H9 (cell line): ENCODE measurements at regions not wholly inside any gene's neighbourhood (a gene's known extent, or its start where the extent isn't known, plus 50 kb on each side); places are given as distances from the start of the nearest gene placed in this dataset.

ENCODE experiments used
- DNase-seq: peaks from one replicate; pipeline ENCODE4 v3.0.0-alpha.2; 2017
- H2AFZ ChIP-seq: one replicate; pipeline ENCODE4 v1.6.1; 2013; ENCODE audit warnings: mild to moderate bottlenecking, low read length, control low read depth, moderate library complexity
- H2AK5ac ChIP-seq: 2 replicates; pipeline ENCODE4 v1.6.1; 2013; ENCODE audit warnings: low read length, control low read depth, mixed read lengths; ENCODE audit not compliant: insufficient read length
- H2BK120ac ChIP-seq: one replicate; pipeline ENCODE4 v1.6.1; 2013; ENCODE audit warnings: low read depth, mild to moderate bottlenecking, low read length, control low read depth, inconsistent platforms; ENCODE audit not compliant: poor library complexity, severe bottlenecking
- H2BK12ac ChIP-seq: 2 replicates; pipeline ENCODE4 v1.6.1; 2013; ENCODE audit warnings: low read length, control low read depth, mixed read lengths, low read depth; ENCODE audit not compliant: insufficient read length
- H2BK15ac ChIP-seq: 2 replicates; pipeline ENCODE4 v1.6.1; 2013; ENCODE audit warnings: low read depth, low read length, control low read depth
- H2BK20ac ChIP-seq: one replicate; pipeline ENCODE4 v1.6.1; 2013; ENCODE audit warnings: low read depth, mild to moderate bottlenecking, low read length, control low read depth, inconsistent platforms; ENCODE audit not compliant: poor library complexity, severe bottlenecking
- H2BK5ac ChIP-seq: 2 replicates; pipeline ENCODE4 v1.6.1; 2013; ENCODE audit warnings: low read length, control low read depth, mixed read lengths; ENCODE audit not compliant: insufficient read length
- H3K14ac ChIP-seq: 2 replicates; pipeline ENCODE4 v1.6.1; 2013; ENCODE audit warnings: low read length, control low read depth; ENCODE audit not compliant: insufficient read depth
- H3K18ac ChIP-seq: 2 replicates; pipeline ENCODE4 v1.6.1; 2013; ENCODE audit warnings: low read depth, mild to moderate bottlenecking, mixed read lengths, low read length, control low read depth; ENCODE audit not compliant: insufficient read length
- H3K23ac ChIP-seq: 2 replicates; pipeline ENCODE4 v1.6.1; 2013; ENCODE audit warnings: low read length, control low read depth, mixed read lengths, low read depth; ENCODE audit not compliant: insufficient read length
- H3K23me2 ChIP-seq: 2 replicates; pipeline ENCODE4 v1.6.1; 2013; ENCODE audit warnings: low read depth, mild to moderate bottlenecking, mixed read lengths, low read length, control low read depth; ENCODE audit not compliant: insufficient read length, poor library complexity, severe bottlenecking
- H3K27ac ChIP-seq: 2 replicates; pipeline ENCODE4 v1.5.1; 2013; ENCODE audit warnings: low read length, control low read depth, mixed read lengths, low read depth; ENCODE audit not compliant: insufficient read length
- H3K27me3 ChIP-seq: 2 replicates; pipeline ENCODE4 v1.6.1; 2013; ENCODE audit warnings: low read length, control low read depth, inconsistent platforms; ENCODE audit not compliant: insufficient read depth
- H3K4ac ChIP-seq: 2 replicates; pipeline ENCODE4 v1.6.1; 2013; ENCODE audit warnings: low read depth, mild to moderate bottlenecking, control low read depth, inconsistent platforms, low read length, moderate library complexity
- H3K4me1 ChIP-seq: 2 replicates; pipeline ENCODE4 v1.6.1; 2013; ENCODE audit warnings: low read length, control low read depth, inconsistent platforms; ENCODE audit not compliant: insufficient read depth
- H3K4me2 ChIP-seq: 2 replicates; pipeline ENCODE4 v1.6.1; 2013; ENCODE audit warnings: low read length, control low read depth, mixed read lengths; ENCODE audit not compliant: insufficient read length, insufficient read depth
- H3K56ac ChIP-seq: 2 replicates; pipeline ENCODE4 v1.6.1; 2013; ENCODE audit warnings: low read depth, mild to moderate bottlenecking, mixed read lengths, low read length, control low read depth; ENCODE audit not compliant: insufficient read length
- H3K79me1 ChIP-seq: 2 replicates; pipeline ENCODE4 v1.6.1; 2013; ENCODE audit warnings: low read depth, mild to moderate bottlenecking, moderate library complexity, low read length, control low read depth, inconsistent platforms; ENCODE audit not compliant: insufficient read depth, poor library complexity, severe bottlenecking
- H3K79me2 ChIP-seq: 2 replicates; pipeline ENCODE4 v1.6.1; 2013; ENCODE audit warnings: low read length, control low read depth, inconsistent platforms; ENCODE audit not compliant: insufficient read depth
- H3K9ac ChIP-seq: 2 replicates; pipeline ENCODE4 v1.6.1; 2013; ENCODE audit warnings: low read length, control low read depth, mixed read lengths; ENCODE audit not compliant: insufficient read length; ENCODE audit errors: extremely low read depth
- H3K9me3 ChIP-seq: one replicate; pipeline ENCODE4 v1.6.1; 2013; ENCODE audit warnings: low read depth, low read length, inconsistent platforms; ENCODE audit not compliant: control insufficient read depth
- H3T11ph ChIP-seq: one replicate; pipeline ENCODE4 v1.6.1; 2013; ENCODE audit warnings: mild to moderate bottlenecking, low read length, control low read depth, inconsistent platforms
- H4K20me1 ChIP-seq: one replicate; pipeline ENCODE4 v1.6.1; 2013; ENCODE audit not compliant: control insufficient read depth, insufficient read length, insufficient read depth
- H4K5ac ChIP-seq: 2 replicates; pipeline ENCODE4 v1.6.1; 2013; ENCODE audit warnings: low read depth, mild to moderate bottlenecking, mixed read lengths, low read length, control low read depth; ENCODE audit not compliant: insufficient read length
- H4K8ac ChIP-seq: replicated peaks from 2 replicates; pipeline ENCODE4 v1.6.1; 2013; ENCODE audit warnings: low read length, control low read depth, mixed read lengths, low read depth; ENCODE audit not compliant: insufficient read length
- H4K91ac ChIP-seq: 2 replicates; pipeline ENCODE4 v1.6.1; 2013; ENCODE audit warnings: low read depth, mild to moderate bottlenecking, moderate library complexity, mixed read lengths, low read length, control low read depth; ENCODE audit not compliant: insufficient read length
- H3K27ac Mint-ChIP-seq, 3 experiments: 2 replicates in 2 of 3; 3 replicates in 1 of 3; pipeline ENCODE4 v1.8.0; 2020 to 2021; ENCODE audit warnings: mixed read lengths in 3 of 3, mild to moderate bottlenecking in 1 of 3, moderate library complexity in 1 of 3
- H3K27me3 Mint-ChIP-seq: 2 replicates; pipeline ENCODE4 v1.8.0; 2021; ENCODE audit warnings: low read depth, mild to moderate bottlenecking, moderate library complexity, mixed read lengths
- H3K36me3 Mint-ChIP-seq, 3 experiments: 2 replicates in 2 of 3; 3 replicates in 1 of 3; pipeline ENCODE4 v1.8.0; 2020 to 2021; ENCODE audit warnings: low read depth in 3 of 3, mixed read lengths in 3 of 3; ENCODE audit not compliant: insufficient read depth in 1 of 3
- H3K4me1 Mint-ChIP-seq, 2 experiments: 2 replicates each; pipeline ENCODE4 v1.8.0; 2020; ENCODE audit warnings: mixed read lengths in 2 of 2
- H3K4me3 Mint-ChIP-seq, 2 experiments: 2 replicates in 1 of 2; 3 replicates in 1 of 2; pipeline ENCODE4 v1.8.0; 2020 to 2021; ENCODE audit warnings: mild to moderate bottlenecking in 2 of 2, mixed read lengths in 2 of 2, moderate library complexity in 1 of 2
- H3K9me3 Mint-ChIP-seq, 2 experiments: 2 replicates in 1 of 2; 3 replicates in 1 of 2; pipeline ENCODE4 v1.8.0; 2020; ENCODE audit warnings: mild to moderate bottlenecking in 2 of 2, mixed read lengths in 2 of 2, moderate library complexity in 1 of 2
- CTCF ChIP-seq: fragments of 200-600 bp; sonication (generic); conservative IDR thresholded peaks from 3 replicates; pipeline ENCODE4 v1.8.0; 2021; ENCODE audit warnings: antibody characterized with exemption, mild to moderate bottlenecking
- WGBS: extraction: QIAGEN DNeasy Blood & Tissue Kit; methylation state at CpG from one replicate; pipeline ENCODE4 v1.1.7; 2013; ENCODE audit warnings: missing lambda C conversion rate, low lambda C conversion rate, mixed read lengths; ENCODE audit not compliant: insufficient read length; ENCODE audit errors: extremely low coverage; 5-methylcytosine and 5-hydroxymethylcytosine counted together

- Histone ChIP-seq H3K18ac (no peak overlapping the region), H3K4ac (no peak overlapping the region), H3T11ph (no peak overlapping the region), H4K91ac (no peak overlapping the region), H2AFZ (no peak overlapping the region), H3K9ac (no peak overlapping the region), H2BK15ac (no peak overlapping the region), H4K5ac (no peak overlapping the region), H2AK5ac (no peak overlapping the region), H2BK120ac (no peak overlapping the region), H3K4me2 (no peak overlapping the region), H3K27me3 (no peaks in the 10 kb centered on the region), H2BK12ac (no peak overlapping the region), H2BK20ac (no peak overlapping the region), H4K20me1 (no peaks in the 10 kb centered on the region), H4K8ac (no peak overlapping the region), H3K79me1 (no peaks in the 10 kb centered on the region), H3K27ac (no peak overlapping the region), H3K23me2 (no peaks in the 10 kb centered on the region), H3K79me2 (no peaks in the 10 kb centered on the region), H2BK5ac (no peak overlapping the region), H3K4me1 (no peaks in the 10 kb centered on the region), H3K9me3 (peaks cover 5% of the 10 kb centered on the region), H3K23ac (no peak overlapping the region), H3K14ac (no peak overlapping the region), H3K56ac (no peak overlapping the region)
- Mint-ChIP-seq H3K27ac (no peak overlapping the region), H3K36me3 (peaks cover 0 to 4% (median 0%) of the 10 kb centered on the region in 3 experiments; a peak in 2 of 7 replicates), H3K9me3 (peaks cover 0 to 4% of the 10 kb centered on the region in 2 experiments; a peak in 3 of 5 replicates), H3K4me1 (no peaks in the 10 kb centered on the region), H3K4me3 (no peak overlapping the region), H3K27me3 (no peaks in the 10 kb centered on the region)
- DNase-seq = no peak
- TF ChIP-seq CTCF = no peak
- WGBS = no CpG with 5 or more reads among the region's 5 CpGs
Observed at GRCh38 chr11:56932572-56933220, 56.0 kb upstream of the OR5AK2 start.
